MCF 10A (cell line): ENCODE measurements at regions not wholly inside any gene's neighbourhood (a gene's known extent, or its start where the extent isn't known, plus 50 kb on each side); places are given as distances from the start of the nearest gene placed in this dataset.

Source experiments
- BruUV-seq: library from RNA; stranded (reverse); fragments of 400-500 nt; replicated peaks from 2 replicates; lab custom pipeline; 2021; lab: Mats Ljungman, UMichigan
- CTCF ChIA-PET: fragments of 300-600 bp; sonication (Branson Sonifier 250); formaldehyde crosslinking; extraction: SDS; loops from one replicate; lab custom pipeline; 2021; ENCODE audit warnings: antibody characterized with exemption, inconsistent platforms; lab: Yijun Ruan, JAX
- POLR2A ChIA-PET: fragments of 300-600, 350-650 bp; sonication (Branson Sonifier 250); formaldehyde crosslinking; extraction: SDS; loops from one replicate; lab custom pipeline; 2020; ENCODE audit warnings: antibody characterized with exemption, inconsistent platforms; lab: Yijun Ruan, JAX
- DNase-seq: peaks from one replicate; pipeline ENCODE4 v3.0.0-alpha.2; 2018; ENCODE audit not compliant: unreplicated experiment
- H3K27ac Mint-ChIP-seq: one replicate; pipeline ENCODE4 v1.8.0; 2022; ENCODE audit warnings: mild to moderate bottlenecking, low read depth, mixed read lengths; ENCODE audit not compliant: unreplicated experiment
- H3K27me3 Mint-ChIP-seq: one replicate; pipeline ENCODE4 v1.8.0; 2022; ENCODE audit warnings: mixed read lengths; ENCODE audit not compliant: insufficient read depth, unreplicated experiment
- H3K36me3 Mint-ChIP-seq: one replicate; pipeline ENCODE4 v1.8.0; 2022; ENCODE audit warnings: mild to moderate bottlenecking, moderate library complexity, mixed read lengths; ENCODE audit not compliant: insufficient read depth, unreplicated experiment
- H3K4me1 Mint-ChIP-seq: one replicate; pipeline ENCODE4 v1.8.0; 2022; ENCODE audit warnings: mixed read lengths; ENCODE audit not compliant: insufficient read depth, unreplicated experiment
- H3K4me3 Mint-ChIP-seq: one replicate; pipeline ENCODE4 v1.8.0; 2022; ENCODE audit warnings: mild to moderate bottlenecking, moderate library complexity, mixed read lengths; ENCODE audit not compliant: unreplicated experiment
- H3K9me3 Mint-ChIP-seq: one replicate; pipeline ENCODE4 v1.8.0; 2022; ENCODE audit warnings: mixed read lengths; ENCODE audit not compliant: unreplicated experiment
- CTCF ChIP-seq: fragments of 200-600 bp; IDR thresholded peaks from one replicate; pipeline ENCODE4 v1.8.0; 2022; ENCODE audit warnings: antibody characterized with exemption, mild to moderate bottlenecking; ENCODE audit not compliant: unreplicated experiment
- intact Hi-C: fragments of 100-400 bp; cut with micrococcal nuclease; formaldehyde crosslinking; loops from 2 replicates; pipeline ENCODE4 v1.14.1; 2022

- ChIA-PET CTCF (no interaction called here), POLR2A (no interaction called here)
- Mint-ChIP-seq H3K4me1 (peaks cover 6% of the 10 kb centered on the region), H3K27ac (no peak overlapping the region), H3K27me3 (no peaks in the 10 kb centered on the region), H3K9me3 (no peaks in the 10 kb centered on the region), H3K36me3 (no peaks in the 10 kb centered on the region), H3K4me3 (no peak overlapping the region)
- intact Hi-C loops: no loop called here
- no peak for TF ChIP-seq CTCF
- DNase-seq: no peak
- no TSS peak for BruUV-seq
These were observed 528.9 kb downstream of the IGSF11 start for GRCh38 chr3:118505784-118506183.

GRCh38 chr3:118511402-118511801 lies 523.2 kb downstream of the IGSF11 start:
- TF ChIP-seq CTCF: no peak
- Mint-ChIP-seq H3K4me1 (peaks cover 3% of the 10 kb centered on the region), H3K27ac (no peak overlapping the region), H3K9me3 (no peaks in the 10 kb centered on the region), H3K36me3 (no peaks in the 10 kb centered on the region), H3K4me3 (no peak overlapping the region), H3K27me3 (no peaks in the 10 kb centered on the region)
- intact Hi-C loops: no loop called here
- ChIA-PET CTCF (interaction anchor here (0.6 to 1.1 kb wide), 2 partner anchors 9 to 519 kb away, joined by 3 to 6 read pairs; no protein-coding TSS in a partner anchor), POLR2A (no interaction called here)
- BruUV-seq: no TSS peak
- no peak for DNase-seq

- Mint-ChIP-seq H3K4me3 (no peak overlapping the region), H3K4me1 (no peaks in the 10 kb centered on the region)
- intact Hi-C loops: no loop called here
These were observed 522.3 kb downstream of the IGSF11 start for GRCh38 chr3:118512301-118512700.

GRCh38 chr3:118525077-118525476 lies 509.6 kb downstream of the IGSF11 start:
- H3K36me3 Mint-ChIP-seq: no peaks in the 10 kb centered on the region
- DNase-seq: no peak
- H3K9me3 Mint-ChIP-seq: no peaks in the 10 kb centered on the region
- CTCF ChIA-PET: no interaction called here
- POLR2A ChIA-PET: no interaction called here
- H3K4me1 Mint-ChIP-seq: peaks cover 9% of the 10 kb centered on the region
- intact Hi-C loops: no loop called here
- H3K27ac Mint-ChIP-seq: no peak overlapping the region
- no peak for TF ChIP-seq CTCF
- BruUV-seq: no TSS peak
- H3K27me3 Mint-ChIP-seq: no peaks in the 10 kb centered on the region
- no peak overlapping the region for H3K4me3 Mint-ChIP-seq

More at GRCh38 chr3:118512301-118512700, 522.3 kb downstream of the IGSF11 start:
- TF ChIP-seq CTCF: no peak
- no peak for DNase-seq
- BruUV-seq: no TSS peak
- ChIA-PET CTCF (interaction anchor here (1.1 kb wide), 1 partner anchor 8 kb away, joined by 3 read pairs; no protein-coding TSS in a partner anchor), POLR2A (no interaction called here)
- no peak overlapping the region for H3K27ac Mint-ChIP-seq
- no peaks in the 10 kb centered on the region for H3K9me3 Mint-ChIP-seq
- no peaks in the 10 kb centered on the region for H3K36me3 Mint-ChIP-seq
- no peaks in the 10 kb centered on the region for H3K27me3 Mint-ChIP-seq
